H1 (cell line): ENCODE measurements at regions not wholly inside any gene's neighbourhood (a gene's known extent, or its start where the extent isn't known, plus 50 kb on each side); places are given as distances from the start of the nearest gene placed in this dataset.
"Not testable (repeated sequence)": the region's sequence is repeated elsewhere in the genome, so short reads cannot be mapped to it uniquely, and the experiment has no call there.

Experiments
- CHD1 ChIP-seq: IDR thresholded peaks from 2 replicates; pipeline ENCODE4 v1.6.1; 2012; ENCODE audit warnings: low read depth, low read length, improper control_type of control experiment
- JUND ChIP-seq: IDR thresholded peaks from 2 replicates; pipeline ENCODE4 v1.6.1; 2011; ENCODE audit warnings: mild to moderate bottlenecking, improper control_type of control experiment, low read length
- POLR2A ChIP-seq, 2 experiments: IDR thresholded peaks; 1 replicate in 1 of 2; 2 replicates in 1 of 2; pipeline ENCODE4 v1.6.1; 2011; ENCODE audit warnings: low read depth in 2 of 2, low read length in 2 of 2, mild to moderate bottlenecking in 2 of 2; ENCODE audit errors: control extremely low read depth in 1 of 2
- TF ChIP-seq, protein P1 (sequence below), 3 experiments: IDR thresholded peaks; 1 replicate in 2 of 3; 2 replicates in 1 of 3; pipeline versions ENCODE4 v1.5.1 to v1.6.1; 2011; ENCODE audit warnings: low read length in 3 of 3, mild to moderate bottlenecking in 3 of 3, inconsistent platforms in 2 of 3, low read depth in 1 of 3, moderate library complexity in 1 of 3; ENCODE audit not compliant: insufficient read depth in 1 of 3; ENCODE audit errors: control extremely low read depth in 1 of 3
- TF ChIP-seq, protein P2 (sequence below): IDR thresholded peaks from 2 replicates; pipeline ENCODE4 v1.6.1; 2012; ENCODE audit warnings: inconsistent platforms

DNA sequence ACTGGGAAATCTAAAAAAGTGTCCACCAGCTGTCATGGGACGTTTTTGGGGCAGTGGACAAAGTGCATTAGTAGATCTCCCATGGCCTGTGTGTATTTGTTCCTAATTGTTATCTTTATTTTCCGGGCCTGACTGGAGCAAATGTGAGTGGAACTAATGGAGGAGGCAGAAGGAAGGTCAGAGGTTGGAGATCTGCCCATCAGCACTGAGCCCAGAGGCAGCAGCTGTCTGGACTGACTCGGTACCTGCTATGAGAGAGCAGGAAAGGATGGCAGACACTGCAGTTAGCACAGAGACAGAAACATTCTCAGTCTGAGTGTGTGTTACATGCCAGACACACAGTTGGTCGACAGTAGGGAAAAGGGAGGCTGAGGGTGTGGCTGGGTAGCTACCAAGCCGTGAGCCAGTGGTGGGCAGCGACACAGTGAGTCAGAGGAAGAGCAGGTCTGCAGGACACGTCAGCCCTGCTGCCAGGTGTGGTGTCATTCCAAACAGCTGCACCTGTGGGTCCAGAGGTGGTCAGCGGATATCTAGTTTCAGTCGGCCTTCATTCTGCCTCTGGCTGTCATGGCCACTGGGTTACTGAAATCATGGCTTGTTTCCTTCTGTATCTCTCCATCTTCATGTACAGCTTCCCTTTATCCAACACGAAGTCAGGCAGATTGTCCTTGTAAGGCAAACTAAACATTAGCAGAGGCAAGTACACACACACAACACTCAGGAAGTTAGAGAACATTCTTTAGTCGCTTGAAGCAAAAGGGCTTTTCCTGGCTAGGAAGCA, 196.4 kb downstream of the SPATA31A7 start:
- TF ChIP-seq, protein P1, sequence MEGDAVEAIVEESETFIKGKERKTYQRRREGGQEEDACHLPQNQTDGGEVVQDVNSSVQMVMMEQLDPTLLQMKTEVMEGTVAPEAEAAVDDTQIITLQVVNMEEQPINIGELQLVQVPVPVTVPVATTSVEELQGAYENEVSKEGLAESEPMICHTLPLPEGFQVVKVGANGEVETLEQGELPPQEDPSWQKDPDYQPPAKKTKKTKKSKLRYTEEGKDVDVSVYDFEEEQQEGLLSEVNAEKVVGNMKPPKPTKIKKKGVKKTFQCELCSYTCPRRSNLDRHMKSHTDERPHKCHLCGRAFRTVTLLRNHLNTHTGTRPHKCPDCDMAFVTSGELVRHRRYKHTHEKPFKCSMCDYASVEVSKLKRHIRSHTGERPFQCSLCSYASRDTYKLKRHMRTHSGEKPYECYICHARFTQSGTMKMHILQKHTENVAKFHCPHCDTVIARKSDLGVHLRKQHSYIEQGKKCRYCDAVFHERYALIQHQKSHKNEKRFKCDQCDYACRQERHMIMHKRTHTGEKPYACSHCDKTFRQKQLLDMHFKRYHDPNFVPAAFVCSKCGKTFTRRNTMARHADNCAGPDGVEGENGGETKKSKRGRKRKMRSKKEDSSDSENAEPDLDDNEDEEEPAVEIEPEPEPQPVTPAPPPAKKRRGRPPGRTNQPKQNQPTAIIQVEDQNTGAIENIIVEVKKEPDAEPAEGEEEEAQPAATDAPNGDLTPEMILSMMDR (IDR thresholded peaks at IDR 0.05; ENCODE audit: control extremely low read depth in 1 of 3, insufficient read depth in 1 of 3, low read depth in 1 of 3, low read length in 3 of 3) = not testable (repeated sequence)
- TF ChIP-seq, protein P2, sequence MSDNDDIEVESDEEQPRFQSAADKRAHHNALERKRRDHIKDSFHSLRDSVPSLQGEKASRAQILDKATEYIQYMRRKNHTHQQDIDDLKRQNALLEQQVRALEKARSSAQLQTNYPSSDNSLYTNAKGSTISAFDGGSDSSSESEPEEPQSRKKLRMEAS = not testable (repeated sequence)
- not testable (repeated sequence) for TF ChIP-seq POLR2A (IDR thresholded peaks at IDR 0.05; ENCODE audit: control extremely low read depth in 1 of 2, low read depth in 2 of 2, low read length in 2 of 2); CHD1; JUND
